Gastroesophageal sphincter (tissue), 2 donors: ENCODE measurements at regions not wholly inside any gene's neighbourhood (a gene's known extent, or its start where the extent isn't known, plus 50 kb on each side); places are given as distances from the start of the nearest gene placed in this dataset.

Source experiments
- POLR2A ChIP-seq, 2 donors: fragments of 450-650 bp; IDR thresholded peaks; one replicate each; pipeline ENCODE4 v1.6.1; 2017; ENCODE audit warnings: antibody characterized with exemption in 2 of 2, mild to moderate bottlenecking in 2 of 2, moderate library complexity in 1 of 2
- POLR2AphosphoS5 ChIP-seq: sonication (generic); formaldehyde crosslinking; IDR thresholded peaks from one replicate; pipeline ENCODE4 v1.6.1; 2017; ENCODE audit warnings: antibody characterized with exemption

DNA sequence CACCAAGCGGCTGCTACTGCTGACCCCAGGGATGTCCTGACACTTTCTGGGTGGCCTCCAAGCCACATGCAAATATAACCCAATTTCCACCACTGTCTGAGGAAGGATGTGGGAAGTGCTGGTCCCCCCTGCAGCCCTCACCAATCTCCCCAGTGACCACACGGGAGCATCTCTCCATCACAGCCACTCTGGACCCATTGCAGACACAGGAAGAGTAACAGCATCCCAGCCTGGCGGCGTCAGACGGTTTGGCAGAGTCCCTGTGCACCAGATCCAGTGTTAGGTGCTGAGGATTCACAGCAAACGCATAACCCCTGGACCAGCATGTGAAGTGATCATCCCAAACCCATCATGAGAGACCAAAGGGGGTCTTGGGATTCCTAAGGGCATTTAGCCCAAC is 163.7 kb upstream of the TNRC6C start:
- TF ChIP-seq POLR2A (IDR thresholded peaks at IDR 0.05) (no peak), POLR2AphosphoS5 (no peak)
